Endodermal cell (in vitro differentiated cells): ENCODE measurements at regions not wholly inside any gene's neighbourhood (a gene's known extent, or its start where the extent isn't known, plus 50 kb on each side); places are given as distances from the start of the nearest gene placed in this dataset.

ENCODE experiments used
- DNase-seq: peaks from one replicate; pipeline ENCODE4 v3.0.0-alpha.2; 2017
- H3K27ac ChIP-seq: 2 replicates; pipeline ENCODE4 v1.5.1; 2013; ENCODE audit warnings: mild to moderate bottlenecking, low read depth, low read length, moderate library complexity
- H3K27me3 ChIP-seq: 2 replicates; pipeline ENCODE4 v1.6.1; 2013; ENCODE audit warnings: mild to moderate bottlenecking, low read length, moderate library complexity; ENCODE audit not compliant: insufficient read depth, control insufficient read depth, poor library complexity, severe bottlenecking
- H3K36me3 ChIP-seq: 2 replicates; pipeline ENCODE4 v1.7.0; 2013; ENCODE audit warnings: mild to moderate bottlenecking, low read length, moderate library complexity; ENCODE audit not compliant: control insufficient read depth, insufficient read depth
- H3K4me1 ChIP-seq: one replicate; pipeline ENCODE4 v1.7.0; 2013; ENCODE audit warnings: low read length; ENCODE audit not compliant: control insufficient read depth, insufficient read depth
- H3K4me3 ChIP-seq: 2 replicates; pipeline ENCODE4 v1.5.1; 2013; ENCODE audit warnings: mild to moderate bottlenecking, low read length, moderate library complexity
- H3K9ac ChIP-seq: 2 replicates; pipeline ENCODE4 v1.6.1; 2013; ENCODE audit warnings: mild to moderate bottlenecking, low read length, moderate library complexity; ENCODE audit not compliant: poor library complexity, severe bottlenecking; ENCODE audit errors: extremely low read depth
- H3K9me3 ChIP-seq: 2 replicates; pipeline ENCODE4 v1.6.1; 2013; ENCODE audit warnings: mild to moderate bottlenecking, low read length, moderate library complexity; ENCODE audit not compliant: control insufficient read depth
- H3K27ac Mint-ChIP-seq: 2 replicates; pipeline ENCODE4 v1.8.0; 2020; ENCODE audit warnings: mixed read lengths
- H3K27me3 Mint-ChIP-seq: 2 replicates; pipeline ENCODE4 v1.8.0; 2021; ENCODE audit warnings: mild to moderate bottlenecking, mixed read lengths; ENCODE audit not compliant: insufficient read depth
- H3K36me3 Mint-ChIP-seq: 2 replicates; pipeline ENCODE4 v1.8.0; 2020; ENCODE audit warnings: low read depth, mixed read lengths
- H3K4me1 Mint-ChIP-seq: 2 replicates; pipeline ENCODE4 v1.8.0; 2020; ENCODE audit warnings: mixed read lengths
- H3K4me3 Mint-ChIP-seq: 2 replicates; pipeline ENCODE4 v1.8.0; 2020; ENCODE audit warnings: mild to moderate bottlenecking, moderate library complexity, mixed read lengths
- H3K9me3 Mint-ChIP-seq: 2 replicates; pipeline ENCODE4 v1.8.0; 2020; ENCODE audit warnings: mild to moderate bottlenecking, mixed read lengths
- CTCF ChIP-seq: fragments of 200-600 bp; sonication (generic); conservative IDR thresholded peaks from 2 replicates; pipeline ENCODE4 v1.5.0; 2021; ENCODE audit warnings: antibody characterized with exemption, mild to moderate bottlenecking
- WGBS, 2 experiments: methylation state at CpG; one replicate each; pipeline versions ENCODE4 v1.1.5 to v1.1.7; 2013; ENCODE audit warnings: missing lambda C conversion rate in 2 of 2, mixed read lengths in 1 of 2; ENCODE audit not compliant: insufficient coverage in 1 of 2, insufficient read length in 1 of 2; 5-methylcytosine and 5-hydroxymethylcytosine counted together

- no peaks in the 10 kb centered on the region for H3K9me3 ChIP-seq
- WGBS, 2 experiments = 85 to 100% methylated on average over 1 of the region's 1 CpG
- H3K4me3 Mint-ChIP-seq = no peak overlapping the region
- no peak overlapping the region for H3K27ac ChIP-seq
- no peaks in the 10 kb centered on the region for H3K9me3 Mint-ChIP-seq
- TF ChIP-seq CTCF = no peak
- H3K27me3 Mint-ChIP-seq = peaks cover 9% of the 10 kb centered on the region
- H3K9ac ChIP-seq = no peak overlapping the region
- no peaks in the 10 kb centered on the region for H3K36me3 ChIP-seq
- no peak for DNase-seq
- H3K4me3 ChIP-seq = no peak overlapping the region
- H3K27me3 ChIP-seq = no peaks in the 10 kb centered on the region
- no peak overlapping the region for H3K27ac Mint-ChIP-seq
- H3K4me1 Mint-ChIP-seq = peaks cover 17% of the 10 kb centered on the region
- no peaks in the 10 kb centered on the region for H3K4me1 ChIP-seq
- H3K36me3 Mint-ChIP-seq = no peaks in the 10 kb centered on the region
Observed at GRCh38 chr11:19433791-19434190, 193.0 kb upstream of the E2F8 start.

DNA sequence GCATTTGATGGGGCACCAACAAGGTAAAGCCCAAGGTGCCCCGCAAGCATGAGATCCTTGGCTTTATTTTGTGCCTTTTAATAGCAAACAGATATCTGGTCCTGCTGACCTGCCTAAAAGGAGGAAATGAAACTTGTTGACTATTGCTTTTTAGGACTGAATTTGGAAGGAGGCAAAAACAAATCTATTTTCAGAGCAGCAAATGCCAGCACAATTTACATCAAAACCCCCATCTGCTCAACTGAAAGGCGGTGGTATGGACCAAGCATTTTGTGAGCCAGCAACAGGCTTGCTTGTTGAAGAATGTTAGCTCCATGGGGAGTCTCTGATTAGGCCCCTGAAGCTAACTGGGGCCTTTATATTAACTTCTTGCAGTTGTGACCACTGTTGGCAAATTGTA, 192.6 kb upstream of the E2F8 start:
- H3K4me3 Mint-ChIP-seq = no peak overlapping the region
- WGBS, 2 experiments = 67 to 84% methylated on average over 2 of the region's 2 CpGs
- H3K27me3 Mint-ChIP-seq = peaks cover 9% of the 10 kb centered on the region
- Histone ChIP-seq H3K4me3 (no peak overlapping the region), H3K27me3 (no peaks in the 10 kb centered on the region), H3K27ac (no peak overlapping the region), H3K36me3 (no peaks in the 10 kb centered on the region), H3K9me3 (no peaks in the 10 kb centered on the region), H3K9ac (no peak overlapping the region), H3K4me1 (no peaks in the 10 kb centered on the region)
- no peaks in the 10 kb centered on the region for H3K36me3 Mint-ChIP-seq
- no peak for DNase-seq
- no peak for TF ChIP-seq CTCF
- H3K27ac Mint-ChIP-seq = no peak overlapping the region
- peaks cover 17% of the 10 kb centered on the region for H3K4me1 Mint-ChIP-seq
- no peaks in the 10 kb centered on the region for H3K9me3 Mint-ChIP-seq

- WGBS, 2 experiments = 17 to 64% methylated on average over 1 to 3 of the region's 3 CpGs
- Histone ChIP-seq H3K9me3 (no peaks in the 10 kb centered on the region), H3K4me1 (no peaks in the 10 kb centered on the region), H3K4me3 (no peak overlapping the region), H3K36me3 (no peaks in the 10 kb centered on the region), H3K9ac (no peak overlapping the region), H3K27me3 (no peaks in the 10 kb centered on the region), H3K27ac (no peak overlapping the region)
- no peaks in the 10 kb centered on the region for H3K36me3 Mint-ChIP-seq
- H3K27me3 Mint-ChIP-seq = peaks cover 7% of the 10 kb centered on the region
- H3K27ac Mint-ChIP-seq = no peak overlapping the region
- no peak for TF ChIP-seq CTCF
- no peak overlapping the region for H3K4me3 Mint-ChIP-seq
- DNase-seq = peak; percentile 61
- H3K9me3 Mint-ChIP-seq = no peaks in the 10 kb centered on the region
- H3K4me1 Mint-ChIP-seq = peaks cover 17% of the 10 kb centered on the region
Observed at GRCh38 chr11:19432370-19433061, 191.8 kb upstream of the E2F8 start.
